CD4-positive, alpha-beta T cell treated with Interleukin-1 beta for 1 hour (primary cell): ENCODE measurements at regions not wholly inside any gene's neighbourhood (a gene's known extent, or its start where the extent isn't known, plus 50 kb on each side); places are given as distances from the start of the nearest gene placed in this dataset.
A peak's percentile ranks its signal among the peaks of the same experiment; 100 is the strongest.
"Not testable (repeated sequence)": the region's sequence is repeated elsewhere in the genome, so short reads cannot be mapped to it uniquely, and the experiment has no call there.

Experiments
- DNase-seq, 2 donors: peaks; one replicate each; pipeline ENCODE4 v3.0.0-alpha.2; 2020 to 2022

DNA sequence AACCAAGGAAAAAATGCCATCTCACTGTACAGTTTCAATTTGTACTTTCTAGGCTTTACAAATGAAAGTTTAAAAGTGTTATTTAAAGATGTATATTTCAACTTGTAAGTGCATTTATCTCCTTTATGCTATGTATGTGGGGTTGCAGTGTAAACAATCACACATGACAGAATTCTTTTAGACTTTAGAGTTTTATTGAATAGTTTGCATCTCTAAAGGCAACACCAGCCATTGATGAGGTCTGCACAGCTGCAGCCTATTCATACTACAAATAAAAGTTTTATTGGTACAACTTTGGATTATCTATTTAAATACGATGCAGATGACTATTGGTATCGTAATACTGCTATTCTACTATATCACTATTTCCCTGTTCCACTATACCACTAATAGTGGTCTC lies 894.4 kb upstream of the B3GALT2 start:
- no peak for DNase-seq

DNA sequence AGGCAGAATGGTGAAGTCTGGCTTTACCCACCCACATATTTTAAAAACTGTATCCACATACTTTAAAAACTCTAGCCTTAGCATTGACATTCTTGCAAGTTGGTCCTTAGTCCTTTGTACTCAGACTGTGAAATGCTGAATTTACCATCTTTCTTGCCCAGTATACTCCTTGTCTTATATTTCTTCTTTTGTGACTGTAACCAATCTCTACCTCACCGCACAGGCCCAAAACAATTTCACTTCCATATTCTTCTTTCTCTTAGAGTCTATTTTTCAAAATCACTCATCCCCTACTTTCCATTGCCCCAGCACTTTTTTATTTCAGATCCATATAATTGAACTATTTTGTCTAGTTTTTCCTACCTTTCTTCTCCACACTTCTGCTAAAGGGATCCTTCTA lies 892.4 kb upstream of the B3GALT2 start:
- no peak for DNase-seq

DNA sequence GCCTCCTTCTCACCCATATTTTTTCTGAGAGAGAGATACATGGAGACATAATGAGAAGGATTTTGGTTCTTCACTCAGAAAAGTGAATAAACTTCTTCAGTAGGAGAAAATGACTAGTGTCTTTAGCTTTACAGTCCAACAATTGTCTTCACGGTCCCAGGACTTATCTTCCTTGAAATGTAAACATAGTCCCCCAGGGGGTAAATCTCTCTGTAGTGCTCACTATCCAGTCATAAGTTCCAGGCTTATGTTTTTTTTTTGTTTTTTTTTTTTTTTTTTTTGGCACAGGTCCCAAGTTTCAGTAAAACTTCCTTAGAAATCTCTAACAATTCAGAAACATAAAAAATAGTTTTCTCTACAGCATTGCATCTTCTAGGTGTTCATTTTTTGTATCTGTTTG lies 890.2 kb upstream of the B3GALT2 start:
- DNase-seq = no peak

DNA sequence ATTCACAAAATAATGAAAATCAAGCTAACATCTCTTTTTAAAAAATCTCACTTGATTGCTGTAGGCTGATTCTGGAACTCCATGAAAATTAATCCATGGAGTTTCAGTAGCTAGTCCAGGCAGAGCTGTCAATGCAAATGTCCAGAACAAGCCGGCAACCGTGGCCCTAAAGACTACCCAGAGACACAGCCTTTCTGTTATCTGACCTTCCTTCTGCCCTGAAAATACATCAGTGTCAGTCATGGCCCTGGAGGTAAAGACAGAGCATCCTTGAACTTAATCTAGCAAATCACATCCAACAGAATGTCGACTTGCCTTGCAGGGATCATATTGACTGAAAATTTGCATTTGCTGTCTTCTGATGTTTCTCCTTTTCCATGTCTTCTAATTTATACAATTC lies 887.4 kb upstream of the B3GALT2 start:
- DNase-seq = no peak

DNA sequence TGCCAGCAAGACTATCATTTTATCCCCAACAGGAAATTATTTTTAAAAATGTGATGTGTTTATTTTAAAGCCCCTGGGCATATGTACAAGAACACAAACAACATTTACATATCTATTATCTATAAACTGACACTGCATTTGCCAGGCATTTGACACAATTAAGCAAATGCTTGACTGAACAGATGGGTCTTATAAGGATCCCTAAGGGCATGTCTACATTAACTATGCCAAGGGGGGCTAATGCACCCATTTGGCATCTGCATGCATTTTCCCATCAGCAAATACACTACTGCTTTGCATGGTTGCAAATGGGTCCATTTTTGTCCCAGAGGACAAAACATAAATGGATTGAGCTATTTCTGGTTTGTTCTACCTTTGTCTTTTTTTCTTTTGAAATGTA lies 884.8 kb upstream of the B3GALT2 start:
- no peak for DNase-seq

DNA sequence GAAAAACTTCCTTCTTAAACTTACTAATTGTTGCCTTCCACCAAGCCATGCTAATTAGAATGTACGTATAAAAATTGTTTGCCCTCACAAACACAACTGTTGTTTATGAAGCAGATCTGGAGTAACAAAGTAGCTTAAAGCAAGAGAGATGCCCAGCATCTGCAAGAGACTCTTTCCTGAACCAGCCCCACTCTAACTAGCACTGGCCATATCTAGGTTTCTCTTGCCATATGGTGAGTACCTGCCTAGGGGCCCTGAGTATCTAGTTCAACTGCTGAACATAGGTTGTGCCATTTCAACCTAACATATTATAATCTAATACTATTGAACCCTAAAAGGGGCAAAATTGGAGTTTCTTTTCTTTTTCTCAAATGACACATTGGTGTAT lies 883.4 kb upstream of the B3GALT2 start:
- DNase-seq = no peak

DNA sequence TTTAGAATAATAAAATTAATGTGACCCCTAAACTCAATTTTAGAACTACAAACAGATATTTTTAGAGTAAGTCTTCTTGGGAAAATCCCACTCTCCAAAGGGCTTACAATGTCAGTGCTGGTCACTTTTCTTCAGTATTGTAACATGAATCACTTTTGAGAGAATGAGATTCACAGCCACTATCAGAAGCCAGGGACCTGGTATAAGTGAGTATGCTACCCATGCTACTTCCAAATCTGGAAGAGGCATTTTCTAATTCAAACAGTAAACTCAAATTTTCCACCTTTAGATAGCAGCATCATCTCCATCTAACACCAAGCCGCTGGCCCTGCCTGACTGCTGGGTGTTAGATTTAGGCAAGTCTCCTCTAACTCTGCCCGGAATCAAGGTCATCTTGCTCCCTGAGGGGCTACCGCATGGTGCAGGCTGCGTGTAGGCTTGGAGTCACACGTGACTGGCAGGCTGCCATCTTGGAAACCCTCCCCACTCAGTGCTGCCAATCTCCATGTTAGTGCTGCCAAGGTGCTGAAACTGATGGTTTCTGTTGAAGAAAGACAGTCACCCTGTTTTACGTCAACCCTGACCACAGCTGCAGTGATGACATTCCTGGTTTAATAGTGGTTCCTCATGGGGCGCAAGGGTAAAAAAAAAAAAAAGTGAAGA lies 882.9 kb upstream of the B3GALT2 start:
- no peak for DNase-seq

DNA sequence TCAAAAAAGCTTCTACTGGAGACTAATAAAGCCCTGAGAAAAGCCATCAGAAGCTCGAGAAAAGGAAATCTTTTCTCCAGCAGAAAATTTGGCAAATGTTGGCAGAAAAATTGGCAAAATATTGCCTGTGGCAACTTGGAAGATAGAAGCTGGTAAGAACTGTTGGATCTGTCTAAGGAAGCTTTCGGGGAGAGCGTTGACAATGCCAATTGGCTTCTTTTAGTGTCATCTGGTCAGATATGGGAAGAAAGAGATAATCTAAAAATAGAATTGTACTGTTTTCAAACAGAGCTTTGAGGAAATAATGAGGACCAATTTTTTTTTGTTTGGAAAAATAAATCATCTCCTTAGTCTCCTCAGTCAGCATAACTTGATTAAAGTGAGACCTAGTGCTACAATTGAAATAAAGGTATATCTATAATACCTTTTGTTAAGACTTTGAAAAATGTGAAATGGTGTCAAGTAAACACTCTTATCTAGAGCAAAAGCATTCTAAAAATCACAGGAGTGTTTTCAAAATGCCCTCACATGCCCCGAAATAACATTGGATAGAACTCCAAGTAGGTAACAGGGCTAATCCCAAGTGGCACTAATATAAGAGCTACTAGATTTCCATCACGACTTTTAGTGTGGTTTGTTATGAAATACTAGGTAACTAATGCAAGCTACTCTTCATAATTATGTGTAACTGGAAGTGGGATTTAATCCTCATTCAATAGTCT lies 882.2 kb upstream of the B3GALT2 start:
- no peak for DNase-seq

DNA sequence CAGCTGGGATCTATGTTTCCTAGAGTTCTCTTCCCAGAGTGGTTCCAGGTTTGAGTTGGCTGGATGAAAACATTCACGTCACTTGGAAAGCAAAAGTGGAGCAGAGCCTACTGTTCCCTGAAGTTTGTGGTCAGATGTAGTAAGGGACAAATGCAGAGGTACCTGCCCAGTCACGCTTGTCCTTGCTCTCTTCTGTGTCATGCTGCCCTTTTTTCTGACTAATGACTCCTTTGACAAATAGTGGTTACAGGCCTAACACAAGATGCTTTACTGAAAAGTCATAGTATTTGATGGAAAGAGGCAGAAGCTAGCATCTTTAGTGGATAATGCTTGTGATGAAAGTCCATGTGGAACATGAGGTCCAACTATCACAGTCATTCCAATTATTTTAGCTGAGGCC lies 881.4 kb upstream of the B3GALT2 start:
- no peak for DNase-seq

DNA sequence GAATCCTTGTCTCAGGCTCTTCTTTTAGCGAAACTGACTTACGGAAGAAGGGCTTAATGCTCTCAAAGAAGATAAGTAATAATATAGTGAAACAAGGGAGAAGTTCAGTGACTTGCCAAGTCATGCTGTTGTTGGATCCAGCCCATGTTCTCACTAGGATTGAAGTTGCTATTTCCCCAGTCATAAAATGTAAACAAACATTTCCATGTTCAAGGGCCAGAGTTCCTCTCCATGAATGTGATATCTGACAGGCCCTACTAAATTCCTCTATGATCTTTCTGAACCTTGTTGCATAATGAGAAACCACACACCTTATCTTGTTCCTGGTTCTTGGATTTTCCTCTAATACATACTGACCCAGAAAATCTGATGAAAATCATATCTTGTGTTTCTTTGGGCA lies 876.5 kb upstream of the B3GALT2 start:
- DNase-seq = no peak

DNA sequence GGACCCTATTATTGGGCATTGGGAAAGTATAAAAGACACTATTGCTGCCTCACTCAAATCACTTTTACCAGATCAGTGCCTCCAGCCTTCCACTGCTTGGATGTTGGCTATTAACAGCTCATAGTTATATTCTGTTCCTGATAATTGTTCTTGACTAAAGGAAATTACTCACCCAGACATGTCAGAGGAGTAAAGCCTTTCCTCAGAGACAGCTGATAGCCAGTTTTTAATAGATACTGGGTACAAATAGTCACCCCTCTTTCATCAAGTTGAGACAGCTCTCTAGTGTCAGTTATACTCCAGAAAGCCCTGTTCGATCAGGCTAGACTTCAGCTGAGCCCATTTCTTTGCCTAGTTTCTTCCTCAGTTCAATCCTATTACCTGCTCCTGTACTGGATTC lies 876.1 kb upstream of the B3GALT2 start:
- no peak for DNase-seq

DNA sequence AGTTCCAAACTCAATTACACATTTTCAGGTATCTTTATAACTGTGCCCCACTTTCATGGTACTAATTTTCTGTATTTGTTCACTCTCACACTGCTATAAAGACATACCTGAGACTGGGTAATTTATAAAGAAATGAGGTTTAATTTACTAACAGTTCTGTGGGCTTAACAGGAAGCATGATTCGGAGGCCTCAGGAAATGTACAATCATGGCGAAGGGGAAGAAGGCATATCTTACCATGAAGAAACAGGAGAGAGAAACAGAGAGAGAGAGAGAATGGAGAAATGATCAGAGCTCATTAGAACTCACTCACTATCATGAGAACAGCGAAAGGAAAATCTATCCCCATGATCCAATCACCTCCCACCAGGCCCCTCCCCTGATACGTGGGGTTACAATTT lies 874.1 kb upstream of the B3GALT2 start:
- DNase-seq = no peak

DNA sequence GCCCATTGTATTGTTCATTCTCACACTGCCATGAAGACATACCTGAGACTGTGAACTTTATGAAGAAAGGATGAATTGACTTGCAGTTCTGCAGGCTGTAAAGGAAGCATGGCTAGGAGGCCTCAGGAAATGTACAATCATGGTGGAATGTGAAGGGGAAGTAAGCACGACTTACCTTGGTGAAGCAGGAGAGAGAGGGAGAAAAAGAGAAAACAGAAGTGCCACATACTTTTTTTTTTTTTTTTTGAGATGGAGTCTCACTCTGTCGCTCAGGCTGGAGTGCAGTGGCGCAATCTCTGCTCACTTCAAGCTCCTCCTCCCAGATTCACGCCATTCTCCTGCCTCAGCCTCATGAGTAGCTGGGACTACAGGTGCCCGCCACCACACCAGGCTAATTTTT lies 871.9 kb upstream of the B3GALT2 start:
- not testable (repeated sequence) for DNase-seq

DNA sequence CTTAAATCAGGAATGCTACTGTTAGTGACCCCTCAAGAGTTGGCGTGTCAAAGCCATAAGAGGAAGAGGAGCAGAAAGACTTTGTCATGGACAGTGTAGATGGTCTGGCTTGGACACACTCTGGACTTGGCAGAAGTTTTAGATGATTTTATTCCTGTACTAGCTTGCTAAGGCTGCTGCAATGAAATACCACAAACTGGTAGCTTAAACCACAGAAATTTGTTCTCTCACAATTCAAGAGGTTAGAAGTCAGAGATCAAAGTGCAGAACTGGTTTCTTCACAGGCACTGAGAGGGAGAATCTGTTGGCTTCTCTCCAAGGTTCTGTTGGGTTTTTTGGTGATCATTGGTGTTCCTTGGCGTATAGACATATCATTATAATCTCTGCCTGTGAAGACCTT lies 869.8 kb upstream of the B3GALT2 start:
- DNase-seq = peak; percentile 14 to 62

DNA sequence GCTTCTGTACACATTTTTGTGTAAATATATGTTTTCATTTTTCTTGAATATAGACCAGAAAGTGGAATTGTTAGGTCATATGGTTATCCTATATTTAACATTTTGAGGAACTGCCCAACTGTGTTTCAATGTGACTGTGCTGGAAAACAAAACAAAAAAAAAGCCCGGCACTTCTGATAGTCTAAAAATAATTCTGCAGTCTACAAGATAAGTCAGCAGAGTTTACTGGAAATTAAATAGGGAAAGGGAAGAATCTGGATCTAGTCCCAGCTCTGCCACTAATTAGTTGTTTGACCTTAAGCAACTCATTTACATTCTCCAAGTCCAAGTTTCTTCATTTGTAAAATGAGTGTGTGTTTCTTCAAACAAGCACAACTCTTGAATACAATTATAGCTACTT lies 869.1 kb upstream of the B3GALT2 start:
- DNase-seq = no peak

DNA sequence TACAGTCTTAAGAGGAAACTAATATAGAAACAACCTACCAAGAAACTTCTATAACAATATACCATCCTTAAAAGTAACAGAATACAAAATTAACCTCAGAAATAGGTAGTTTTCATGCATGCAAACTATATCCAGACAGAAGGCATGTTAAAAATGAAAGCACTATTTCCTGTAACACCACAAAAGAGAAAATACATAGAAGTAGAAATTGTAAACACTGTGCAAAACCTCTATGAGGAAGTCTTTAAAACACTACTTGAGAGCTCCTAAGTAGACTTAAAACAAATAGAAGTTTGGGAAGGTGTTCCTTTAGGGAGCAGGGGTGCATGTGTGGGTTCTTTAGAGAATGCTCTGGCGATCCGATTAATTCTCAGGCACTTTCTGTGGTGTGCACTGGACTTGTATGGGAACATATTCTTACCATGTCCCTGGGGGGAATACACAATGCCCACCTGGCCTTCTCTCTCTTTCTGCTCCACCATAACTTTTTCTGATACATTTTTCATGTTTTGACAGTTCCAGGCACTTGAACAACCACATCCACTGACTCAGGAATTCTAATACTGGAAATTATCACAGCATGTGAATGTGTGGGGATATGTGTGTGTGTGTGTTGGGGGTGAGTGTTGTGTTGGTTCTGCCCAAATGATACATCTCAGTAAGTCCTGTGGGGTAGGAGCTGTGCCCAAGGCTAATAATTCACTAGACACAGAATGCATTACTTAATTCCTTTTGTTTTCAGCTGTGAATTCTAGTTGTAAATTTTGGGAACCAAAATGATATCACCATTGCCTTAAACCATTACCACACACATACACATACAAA lies 866.3 kb upstream of the B3GALT2 start:
- DNase-seq = no peak

DNA sequence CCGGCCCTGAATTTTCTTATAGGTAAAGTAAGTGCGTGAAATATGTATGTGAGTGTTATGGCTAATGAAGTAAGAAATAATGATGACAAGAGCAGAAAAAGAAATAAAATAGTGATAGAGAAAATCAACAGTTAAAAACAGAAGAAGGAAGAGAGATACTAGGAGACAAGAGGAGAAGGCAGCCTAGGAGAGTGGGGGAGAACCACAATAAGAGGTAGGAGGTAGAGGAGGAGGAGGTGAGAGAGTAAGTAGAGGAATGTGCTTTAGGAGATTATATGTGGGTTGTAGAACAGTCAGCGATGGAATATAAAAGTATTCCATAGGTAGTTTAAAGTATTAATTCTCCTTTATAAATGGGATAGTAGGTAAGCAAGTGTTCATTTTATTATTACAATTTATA lies 861.5 kb upstream of the B3GALT2 start:
- no peak for DNase-seq

DNA sequence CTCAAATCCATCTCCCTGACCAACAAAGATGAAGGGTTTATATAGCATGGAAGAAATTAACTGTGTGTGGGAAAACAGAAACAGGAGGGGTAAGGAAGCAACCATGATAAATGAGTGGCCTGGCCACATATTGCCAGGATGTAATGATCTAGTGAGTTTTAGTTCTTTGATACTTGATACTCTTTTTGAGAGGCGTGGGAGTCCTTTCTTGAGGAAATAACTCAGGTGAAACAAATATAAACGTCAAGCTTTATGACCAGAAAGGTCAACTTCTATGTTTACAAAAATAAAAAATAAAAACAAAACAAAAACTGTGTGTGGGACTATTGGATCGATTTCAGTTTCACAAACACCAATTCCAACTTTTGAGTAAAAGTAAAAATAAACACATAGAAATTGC lies 860.8 kb upstream of the B3GALT2 start:
- no peak for DNase-seq

DNA sequence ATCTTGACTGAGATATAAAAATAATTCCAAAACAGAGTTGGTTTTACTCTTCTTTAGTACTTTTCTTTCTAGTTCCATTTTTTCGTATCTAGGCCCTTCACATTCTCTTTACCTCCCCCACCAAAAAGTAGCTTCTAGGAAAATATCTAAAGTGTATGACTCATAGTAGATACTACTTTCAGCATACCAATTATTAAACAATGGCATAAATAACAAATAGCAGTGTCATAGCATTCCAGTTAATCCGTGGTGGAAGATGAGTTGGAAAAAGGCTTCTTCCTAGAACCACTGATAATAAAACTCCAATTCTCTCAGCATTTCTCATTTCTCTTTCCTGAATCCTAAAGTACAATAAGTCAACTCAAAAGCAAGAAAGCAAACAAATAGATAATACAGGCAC lies 859.0 kb upstream of the B3GALT2 start:
- no peak for DNase-seq

DNA sequence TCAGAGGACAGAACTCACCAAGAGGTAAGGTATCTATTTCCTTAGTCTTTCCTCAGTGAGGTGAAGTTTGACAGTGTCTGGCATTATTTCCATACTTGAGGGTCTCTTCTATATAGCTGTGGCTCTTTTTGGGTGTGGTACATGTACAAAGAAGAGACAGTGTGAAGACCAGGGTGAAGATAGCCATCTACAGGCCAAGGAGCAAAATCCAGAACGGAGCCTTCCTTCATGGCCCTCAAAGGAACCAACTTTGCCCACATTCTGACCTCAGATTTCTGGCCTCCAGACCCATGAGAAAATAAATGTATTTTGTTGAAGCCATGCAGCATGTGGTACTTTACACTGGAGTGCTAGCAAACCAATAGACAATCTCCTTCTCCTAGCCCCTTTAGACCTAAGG lies 858.5 kb upstream of the B3GALT2 start:
- DNase-seq = no peak

DNA sequence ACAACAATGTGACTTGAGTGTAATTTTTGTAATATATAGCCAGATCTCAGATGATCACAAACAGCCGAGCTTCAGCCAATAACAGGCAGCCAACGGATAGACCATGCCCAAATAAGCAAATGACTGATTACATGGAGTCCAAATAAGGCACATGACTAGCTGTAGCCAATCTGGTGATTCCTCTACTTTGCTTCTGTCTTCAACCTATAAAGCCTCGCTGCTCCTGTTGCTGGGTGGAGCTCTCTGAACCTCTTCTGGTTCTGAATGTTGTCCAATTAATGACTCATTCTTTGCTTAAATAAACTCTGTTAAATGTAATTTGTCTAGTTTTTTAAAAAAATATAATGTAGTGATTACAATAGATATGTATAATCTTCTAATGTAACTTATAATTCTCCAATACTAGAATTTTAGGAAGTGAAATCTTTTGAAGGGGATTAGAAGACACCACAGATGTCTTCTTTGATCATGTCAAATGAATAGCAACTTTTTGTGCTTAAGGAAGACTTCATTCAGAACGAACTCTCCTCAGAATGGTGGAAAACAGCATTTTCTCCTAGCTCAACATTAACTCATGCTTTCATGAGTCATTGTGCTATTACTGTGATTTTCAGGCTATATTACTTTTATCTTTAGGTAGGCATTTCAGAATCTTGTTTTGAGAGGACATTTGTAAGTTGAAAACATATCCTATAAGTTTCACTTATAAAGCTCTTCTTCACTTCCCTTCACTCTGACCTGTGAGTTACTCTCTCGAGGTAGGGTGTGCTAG lies 857.8 kb upstream of the B3GALT2 start:
- no peak for DNase-seq

DNA sequence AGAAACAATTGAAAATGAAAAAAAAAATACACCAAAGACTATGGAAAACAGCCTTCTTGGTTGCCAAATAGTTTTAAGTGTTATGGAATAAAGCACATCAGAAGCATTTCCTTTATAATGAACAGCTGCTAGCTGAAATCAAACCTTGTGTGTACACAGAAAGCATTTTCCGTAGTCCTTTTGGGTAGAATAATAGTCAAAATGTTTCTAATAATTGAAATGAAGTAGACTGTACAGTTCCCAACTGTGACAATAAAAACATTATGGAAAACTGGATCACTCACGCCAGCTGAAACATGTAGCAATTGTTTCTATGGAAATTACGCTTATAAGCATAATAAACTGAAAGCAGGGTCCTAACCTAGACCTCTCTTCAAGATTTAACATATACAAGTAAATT lies 856.3 kb upstream of the B3GALT2 start:
- no peak for DNase-seq

DNA sequence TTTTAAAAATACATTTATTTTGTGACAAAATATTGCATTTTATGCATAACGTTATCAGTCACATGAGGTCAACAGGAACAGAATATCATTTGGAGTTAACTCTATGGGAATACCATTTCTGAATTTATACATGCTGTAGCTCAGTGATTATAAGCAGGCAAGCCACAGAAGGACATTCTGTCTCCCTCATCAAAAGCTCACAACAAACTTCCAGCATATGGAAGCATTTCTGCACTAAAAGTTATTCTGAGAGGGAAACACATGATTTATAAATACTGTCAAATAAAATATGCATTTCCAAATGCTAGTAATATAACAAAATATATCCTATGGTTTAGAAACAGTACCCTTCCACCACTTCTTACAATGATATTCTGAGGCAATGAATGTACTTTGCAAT lies 854.1 kb upstream of the B3GALT2 start:
- no peak for DNase-seq
